ENCODE measurements at regions not wholly inside any gene's neighbourhood (a gene's known extent, or its start where the extent isn't known, plus 50 kb on each side); places are given as distances from the start of the nearest gene placed in this dataset.

- H3K4me3 ChIP-seq (ENCODE audit: low read length), result no peak overlapping the region
- Mint-ChIP-seq H3K4me1 (no peaks in the 10 kb centered on the region), H3K9me3 (no peaks in the 10 kb centered on the region), H3K27me3 (peaks cover 3 to 4% of the 10 kb centered on the region in 2 donors), H3K36me3 (no peaks in the 10 kb centered on the region), H3K27ac (no peak overlapping the region), H3K4me3 (no peak overlapping the region)
- no peaks in the 10 kb centered on the region for H3K4me1 ChIP-seq (ENCODE audit: insufficient read depth, low read length)
- POLR2A ChIA-PET, result no interaction called here
- CTCF ChIA-PET, result no interaction called here
- DNase-seq, result no peak
- H3K27ac ChIP-seq (ENCODE audit: low read depth, low read length), result no peak overlapping the region
- no peaks in the 10 kb centered on the region for H3K36me3 ChIP-seq (ENCODE audit: insufficient read depth, low read length)
- H3K27me3 ChIP-seq (ENCODE audit: insufficient read depth, low read length, poor library complexity, severe bottlenecking), result no peaks in the 10 kb centered on the region
- H3K9me3 ChIP-seq (ENCODE audit: low read length), result no peaks in the 10 kb centered on the region
Observed at GRCh38 chr2:240322231-240322955, 113.1 kb upstream of the GPC1 start.

- ChIA-PET CTCF (no interaction called here), POLR2A (no interaction called here)
- no peak overlapping the region for H3K4me3 ChIP-seq (ENCODE audit: low read length)
- no peaks in the 10 kb centered on the region for H3K4me1 Mint-ChIP-seq
- no peaks in the 10 kb centered on the region for H3K36me3 ChIP-seq (ENCODE audit: insufficient read depth, low read length)
- no peaks in the 10 kb centered on the region for H3K9me3 ChIP-seq (ENCODE audit: low read length)
- no peaks in the 10 kb centered on the region for H3K36me3 Mint-ChIP-seq
- no peak overlapping the region for H3K27ac ChIP-seq (ENCODE audit: low read depth, low read length)
- H3K27me3 ChIP-seq (ENCODE audit: insufficient read depth, low read length, poor library complexity, severe bottlenecking), result no peaks in the 10 kb centered on the region
- H3K27ac Mint-ChIP-seq, result no peak overlapping the region
- H3K27me3 Mint-ChIP-seq, result peaks cover 3 to 4% of the 10 kb centered on the region in 2 donors
- H3K4me1 ChIP-seq (ENCODE audit: insufficient read depth, low read length), result no peaks in the 10 kb centered on the region
- no peaks in the 10 kb centered on the region for H3K9me3 Mint-ChIP-seq
- H3K4me3 Mint-ChIP-seq, result no peak overlapping the region
- DNase-seq, result no peak
Observed at GRCh38 chr2:240322991-240323390, 112.5 kb upstream of the GPC1 start.

GRCh38 chr2:240323601-240324291, 111.7 kb upstream of the GPC1 start:
- H3K4me3 Mint-ChIP-seq, result no peak overlapping the region
- Histone ChIP-seq H3K27ac (ENCODE audit: low read depth, low read length) (no peak overlapping the region), H3K4me1 (ENCODE audit: insufficient read depth, low read length) (no peaks in the 10 kb centered on the region), H3K36me3 (ENCODE audit: insufficient read depth, low read length) (no peaks in the 10 kb centered on the region), H3K9me3 (ENCODE audit: low read length) (no peaks in the 10 kb centered on the region), H3K4me3 (ENCODE audit: low read length) (no peak overlapping the region), H3K27me3 (ENCODE audit: insufficient read depth, low read length, poor library complexity, severe bottlenecking) (no peaks in the 10 kb centered on the region)
- CTCF ChIA-PET, result no interaction called here
- DNase-seq, result no peak
- H3K27ac Mint-ChIP-seq, result no peak overlapping the region
- no peaks in the 10 kb centered on the region for H3K4me1 Mint-ChIP-seq
- H3K9me3 Mint-ChIP-seq, result no peaks in the 10 kb centered on the region
- POLR2A ChIA-PET, result no interaction called here
- H3K27me3 Mint-ChIP-seq, result peaks cover 3 to 6% of the 10 kb centered on the region in 2 donors
- no peaks in the 10 kb centered on the region for H3K36me3 Mint-ChIP-seq

- no peaks in the 10 kb centered on the region for H3K4me1 Mint-ChIP-seq
- ChIA-PET POLR2A (no interaction called here), CTCF (no interaction called here)
- no peak overlapping the region for H3K27ac ChIP-seq (ENCODE audit: low read depth, low read length)
- no peaks in the 10 kb centered on the region for H3K27me3 ChIP-seq (ENCODE audit: insufficient read depth, low read length, poor library complexity, severe bottlenecking)
- no peaks in the 10 kb centered on the region for H3K4me1 ChIP-seq (ENCODE audit: insufficient read depth, low read length)
- no peaks in the 10 kb centered on the region for H3K9me3 ChIP-seq (ENCODE audit: low read length)
- no peaks in the 10 kb centered on the region for H3K36me3 ChIP-seq (ENCODE audit: insufficient read depth, low read length)
- H3K9me3 Mint-ChIP-seq, result no peaks in the 10 kb centered on the region
- no peak overlapping the region for H3K4me3 Mint-ChIP-seq
- H3K27ac Mint-ChIP-seq, result no peak overlapping the region
- DNase-seq, result no peak
- H3K27me3 Mint-ChIP-seq, result peaks cover 5 to 10% of the 10 kb centered on the region in 2 donors
- H3K36me3 Mint-ChIP-seq, result no peaks in the 10 kb centered on the region
- no peak overlapping the region for H3K4me3 ChIP-seq (ENCODE audit: low read length)
Observed at GRCh38 chr2:240324312-240325015, 111.0 kb upstream of the GPC1 start.

- H3K36me3 ChIP-seq (ENCODE audit: insufficient read depth, low read length), result no peaks in the 10 kb centered on the region
- CTCF ChIA-PET, result no interaction called here
- Mint-ChIP-seq H3K27me3 (peaks cover 5 to 10% of the 10 kb centered on the region in 2 donors), H3K36me3 (no peaks in the 10 kb centered on the region), H3K9me3 (no peaks in the 10 kb centered on the region), H3K4me3 (no peak overlapping the region), H3K4me1 (no peaks in the 10 kb centered on the region), H3K27ac (no peak overlapping the region)
- no peaks in the 10 kb centered on the region for H3K27me3 ChIP-seq (ENCODE audit: insufficient read depth, low read length, poor library complexity, severe bottlenecking)
- no peak overlapping the region for H3K4me3 ChIP-seq (ENCODE audit: low read length)
- H3K27ac ChIP-seq (ENCODE audit: low read depth, low read length), result no peak overlapping the region
- POLR2A ChIA-PET, result no interaction called here
- DNase-seq, result no peak
- H3K9me3 ChIP-seq (ENCODE audit: low read length), result no peaks in the 10 kb centered on the region
- H3K4me1 ChIP-seq (ENCODE audit: insufficient read depth, low read length), result no peaks in the 10 kb centered on the region
Observed at GRCh38 chr2:240325016-240326007, 110.2 kb upstream of the GPC1 start.

GRCh38 chr2:240326246-240326645, 109.2 kb upstream of the GPC1 start:
- H3K4me3 Mint-ChIP-seq, result no peak overlapping the region
- H3K4me3 ChIP-seq (ENCODE audit: low read length), result no peak overlapping the region
- no peaks in the 10 kb centered on the region for H3K9me3 ChIP-seq (ENCODE audit: low read length)
- H3K4me1 ChIP-seq (ENCODE audit: insufficient read depth, low read length), result no peaks in the 10 kb centered on the region
- peaks cover 2 to 3% (median 3%) of the 10 kb centered on the region in 5 donors for H3K9me3 Mint-ChIP-seq
- no peaks in the 10 kb centered on the region for H3K27me3 ChIP-seq (ENCODE audit: insufficient read depth, low read length, poor library complexity, severe bottlenecking)
- H3K27ac ChIP-seq (ENCODE audit: low read depth, low read length), result no peak overlapping the region
- no peak for DNase-seq
- H3K4me1 Mint-ChIP-seq, result no peaks in the 10 kb centered on the region
- POLR2A ChIA-PET, result no interaction called here
- peaks cover 5 to 10% of the 10 kb centered on the region in 2 donors for H3K27me3 Mint-ChIP-seq
- H3K36me3 Mint-ChIP-seq, result no peaks in the 10 kb centered on the region
- CTCF ChIA-PET, result no interaction called here
- H3K27ac Mint-ChIP-seq, result no peak overlapping the region
- H3K36me3 ChIP-seq (ENCODE audit: insufficient read depth, low read length), result no peaks in the 10 kb centered on the region

- ChIA-PET POLR2A (no interaction called here), CTCF (no interaction called here)
- Mint-ChIP-seq H3K4me3 (no peak overlapping the region), H3K27me3 (peaks cover 6 to 10% of the 10 kb centered on the region in 2 donors), H3K36me3 (no peaks in the 10 kb centered on the region), H3K9me3 (peaks cover 4 to 9% (median 9%) of the 10 kb centered on the region in 5 donors), H3K27ac (no peak overlapping the region), H3K4me1 (no peaks in the 10 kb centered on the region)
- no peaks in the 10 kb centered on the region for H3K4me1 ChIP-seq (ENCODE audit: insufficient read depth, low read length)
- no peak overlapping the region for H3K4me3 ChIP-seq (ENCODE audit: low read length)
- H3K27ac ChIP-seq (ENCODE audit: low read depth, low read length), result no peak overlapping the region
- H3K36me3 ChIP-seq (ENCODE audit: insufficient read depth, low read length), result no peaks in the 10 kb centered on the region
- no peaks in the 10 kb centered on the region for H3K27me3 ChIP-seq (ENCODE audit: insufficient read depth, low read length, poor library complexity, severe bottlenecking)
- H3K9me3 ChIP-seq (ENCODE audit: low read length), result no peaks in the 10 kb centered on the region
- no peak for DNase-seq
Observed at GRCh38 chr2:240326886-240327285, 108.6 kb upstream of the GPC1 start.

Measured in CD8-positive, alpha-beta memory T cell (primary cell).